HG03558 (cell line): ENCODE measurements at regions not wholly inside any gene's neighbourhood (a gene's known extent, or its start where the extent isn't known, plus 50 kb on each side); places are given as distances from the start of the nearest gene placed in this dataset.

Source experiments
- ATAC-seq: cut with Tn5 transposase; IDR thresholded peaks from one replicate; pipeline ENCODE4 v1.9.1; 2021; ENCODE audit warnings: moderate number of reproducible peaks; ENCODE audit not compliant: unreplicated experiment; ENCODE audit errors: extremely low read depth

DNA sequence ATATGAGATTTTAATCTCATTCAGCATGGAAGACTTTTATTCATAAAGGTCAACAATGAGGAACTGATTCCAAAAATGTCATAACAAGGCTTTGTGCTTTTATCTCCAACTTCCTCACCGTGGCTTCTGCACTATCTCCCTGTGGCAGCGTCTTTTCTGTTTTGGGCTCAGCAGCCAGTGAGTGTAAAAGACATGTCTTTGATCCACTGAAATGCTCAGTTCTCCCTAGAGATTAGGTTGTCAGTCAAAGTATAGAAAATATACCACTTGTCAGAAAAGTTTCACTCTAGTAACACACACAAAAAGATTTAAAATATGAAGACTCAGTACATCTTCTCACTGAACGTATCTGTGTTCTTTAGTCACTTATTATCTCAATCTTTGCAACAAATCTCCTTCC lies 901.8 kb upstream of the ZWINT start:
- ATAC-seq = no peak

DNA sequence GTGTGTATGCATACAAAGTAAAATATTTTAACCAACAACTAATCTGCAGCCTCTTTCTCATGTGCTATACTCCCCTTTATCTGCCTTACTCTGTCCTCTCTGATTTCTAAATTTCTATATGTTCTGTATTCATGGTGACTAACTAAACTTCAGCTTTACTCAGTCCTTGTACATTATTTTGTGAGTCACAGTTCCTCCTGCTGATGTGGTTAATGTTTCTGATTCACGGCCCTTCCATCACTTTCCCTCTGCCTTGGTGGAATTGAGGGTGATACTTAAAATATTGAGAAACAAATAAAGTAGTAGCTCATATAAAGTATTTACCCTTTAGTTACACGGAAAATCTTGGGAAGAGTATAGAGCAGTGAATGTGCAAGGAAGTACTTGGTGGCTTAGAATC lies 899.1 kb upstream of the ZWINT start:
- ATAC-seq = no peak

- no peak for ATAC-seq
These were observed 888.7 kb upstream of the ZWINT start for GRCh38 chr10:57249615-57250281.

DNA sequence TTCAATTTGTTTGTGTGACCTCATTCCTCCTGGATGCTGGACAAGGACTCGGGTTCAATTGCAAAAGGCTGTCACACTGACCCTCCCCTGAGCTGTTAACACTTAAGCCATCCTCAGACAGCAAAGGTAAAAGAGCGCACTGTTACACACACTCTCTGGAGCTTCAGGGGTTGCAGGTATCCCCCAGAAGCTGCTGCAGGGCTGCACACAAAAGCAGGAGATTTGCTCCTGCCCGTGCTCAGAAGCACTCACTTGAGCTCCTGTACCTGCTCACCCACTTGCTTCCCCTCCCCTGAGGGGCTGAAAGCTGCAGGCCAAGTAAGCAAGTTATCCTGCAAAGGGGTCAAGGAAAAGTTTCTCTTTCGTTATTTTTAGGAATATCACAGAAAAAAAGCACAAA lies 886.2 kb upstream of the ZWINT start:
- ATAC-seq = no peak

- no peak for ATAC-seq
These were observed 864.9 kb upstream of the ZWINT start for GRCh38 chr10:57225920-57226319.

GRCh38 chr10:57224811-57225210 lies 863.8 kb upstream of the ZWINT start:
- ATAC-seq = no peak

DNA sequence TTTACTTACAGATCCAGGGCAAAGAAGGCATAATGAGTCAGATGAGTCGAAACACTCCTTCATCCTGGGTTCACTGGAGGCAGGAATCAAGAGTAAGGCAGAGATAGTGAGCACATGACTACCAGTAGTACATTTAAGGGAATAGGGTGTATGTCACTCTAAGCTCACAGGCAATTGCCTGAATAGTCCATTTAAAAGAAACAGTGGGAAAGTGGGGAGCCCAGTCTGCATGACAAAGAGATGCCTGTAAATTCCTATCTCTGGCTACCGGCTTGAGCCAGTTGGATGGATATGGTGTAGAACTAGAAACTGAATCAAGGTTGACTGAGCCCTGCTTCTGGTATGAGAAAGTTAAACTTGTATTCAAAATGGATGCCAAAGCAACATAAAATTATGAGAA lies 861.5 kb upstream of the ZWINT start:
- no peak for ATAC-seq

- ATAC-seq = no peak
These were observed 861.1 kb upstream of the ZWINT start for GRCh38 chr10:57222129-57222528.

- no peak for ATAC-seq
These were observed 860.6 kb upstream of the ZWINT start for GRCh38 chr10:57221674-57222073.

GRCh38 chr10:57218382-57218781 lies 857.3 kb upstream of the ZWINT start:
- no peak for ATAC-seq

GRCh38 chr10:57202356-57202755 lies 841.3 kb upstream of the ZWINT start:
- ATAC-seq = no peak

GRCh38 chr10:57188846-57189245 lies 827.8 kb upstream of the ZWINT start:
- ATAC-seq = no peak

DNA sequence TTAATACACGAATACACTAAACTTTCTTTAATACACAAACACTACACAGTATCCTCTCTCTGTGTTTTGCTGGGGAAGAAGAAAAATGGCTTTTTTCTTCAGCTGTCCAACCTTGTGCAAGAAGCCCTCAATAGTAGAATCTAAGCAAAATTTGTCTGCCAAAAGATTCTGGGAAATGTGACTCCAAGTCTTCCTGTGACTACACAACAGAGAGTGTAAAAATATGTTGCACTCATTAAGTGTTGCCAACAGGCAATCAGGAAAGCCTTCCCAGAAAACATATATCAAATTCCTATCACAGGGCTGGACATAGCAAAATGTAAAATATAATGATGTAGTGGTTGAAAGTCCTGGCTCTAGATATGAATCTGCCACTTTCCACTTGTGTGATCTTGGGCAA lies 825.1 kb upstream of the ZWINT start:
- ATAC-seq = no peak

DNA sequence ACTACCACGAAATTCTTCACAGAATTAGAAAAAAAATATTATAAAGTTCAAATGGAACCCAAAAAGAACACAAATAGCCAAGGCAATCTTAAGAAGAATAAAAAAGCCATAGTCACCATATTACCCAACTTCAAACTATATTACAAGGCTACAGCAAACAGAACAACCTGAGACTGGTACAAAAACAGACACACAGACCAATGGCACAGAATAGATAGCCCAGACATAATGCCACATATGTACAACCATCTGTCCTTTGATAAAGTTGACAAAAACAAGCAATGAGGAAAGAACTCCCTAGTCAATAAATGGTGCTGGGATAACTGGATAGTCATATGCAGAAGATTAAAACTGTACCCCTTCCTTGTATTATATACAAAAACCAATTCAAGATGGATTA lies 808.5 kb upstream of the ZWINT start:
- ATAC-seq = no peak

DNA sequence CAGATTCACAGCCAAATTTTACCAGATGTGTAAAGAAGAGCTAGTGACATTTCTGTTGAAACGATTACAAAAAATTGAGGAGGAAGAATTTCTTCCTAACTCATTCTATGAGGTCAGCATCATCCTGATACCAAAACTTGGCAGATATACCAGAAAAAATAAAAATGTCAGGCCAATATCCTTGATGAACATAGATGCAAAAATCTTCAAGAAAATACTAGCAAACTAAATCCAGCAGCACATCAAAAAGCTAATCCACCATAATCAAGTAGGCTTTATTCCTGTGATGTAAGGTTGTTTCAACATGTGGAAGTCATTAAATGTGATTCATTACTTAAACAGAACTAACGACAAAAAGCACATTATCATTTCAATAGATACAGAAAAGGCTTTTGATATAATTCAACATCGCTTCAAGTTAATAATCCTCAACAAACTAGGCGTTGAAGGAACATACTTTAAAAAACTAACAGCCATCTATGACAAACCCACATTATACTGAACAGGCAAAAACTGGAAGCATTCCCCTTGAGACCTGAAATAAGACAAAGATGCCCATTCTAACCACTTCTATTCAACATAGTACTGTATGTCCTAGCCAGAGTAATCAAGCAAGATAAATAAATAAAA lies 807.7 kb upstream of the ZWINT start:
- ATAC-seq = no peak

DNA sequence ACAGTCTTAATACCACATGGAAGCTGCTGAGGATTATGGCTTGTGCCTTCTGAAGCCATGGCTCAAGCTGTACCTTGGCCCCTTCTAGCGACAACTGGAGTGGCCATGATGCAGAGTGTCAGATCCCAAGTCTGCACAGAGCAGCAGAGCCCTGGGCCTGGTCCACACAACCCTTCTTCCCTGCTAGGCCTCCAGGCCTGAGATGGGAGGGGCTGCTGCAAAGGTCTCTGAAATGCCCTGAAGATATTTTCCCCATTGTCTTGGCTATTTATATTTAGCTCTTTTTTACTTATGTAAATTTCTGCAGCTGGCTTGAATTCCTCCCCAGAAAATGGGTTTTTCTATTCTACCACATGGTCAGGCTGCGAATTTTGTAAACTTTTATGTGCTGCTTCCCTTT lies 804.6 kb upstream of the ZWINT start:
- no peak for ATAC-seq

GRCh38 chr10:57162231-57162630 lies 801.2 kb upstream of the ZWINT start:
- ATAC-seq = no peak

GRCh38 chr10:57161157-57161556 lies 800.1 kb upstream of the ZWINT start:
- ATAC-seq = no peak

DNA sequence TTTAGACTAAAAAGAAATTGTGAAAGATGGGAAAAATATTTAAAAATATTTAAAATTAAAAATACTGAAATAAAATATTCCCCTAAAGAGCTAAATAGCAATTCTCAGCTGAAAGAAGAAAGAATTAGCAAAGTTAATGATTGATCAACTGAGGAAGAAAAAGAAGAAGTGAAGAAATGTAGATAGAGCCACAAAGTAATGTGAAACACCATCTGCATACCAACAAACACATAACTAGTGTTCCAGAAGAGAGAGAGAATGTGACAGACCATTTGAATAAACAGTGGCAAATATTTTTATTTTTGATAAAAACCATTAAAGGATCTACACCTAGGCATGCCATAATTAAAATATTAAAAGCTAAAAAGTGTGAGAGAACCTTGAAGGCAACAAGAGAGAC lies 784.5 kb upstream of the ZWINT start:
- ATAC-seq = no peak

DNA sequence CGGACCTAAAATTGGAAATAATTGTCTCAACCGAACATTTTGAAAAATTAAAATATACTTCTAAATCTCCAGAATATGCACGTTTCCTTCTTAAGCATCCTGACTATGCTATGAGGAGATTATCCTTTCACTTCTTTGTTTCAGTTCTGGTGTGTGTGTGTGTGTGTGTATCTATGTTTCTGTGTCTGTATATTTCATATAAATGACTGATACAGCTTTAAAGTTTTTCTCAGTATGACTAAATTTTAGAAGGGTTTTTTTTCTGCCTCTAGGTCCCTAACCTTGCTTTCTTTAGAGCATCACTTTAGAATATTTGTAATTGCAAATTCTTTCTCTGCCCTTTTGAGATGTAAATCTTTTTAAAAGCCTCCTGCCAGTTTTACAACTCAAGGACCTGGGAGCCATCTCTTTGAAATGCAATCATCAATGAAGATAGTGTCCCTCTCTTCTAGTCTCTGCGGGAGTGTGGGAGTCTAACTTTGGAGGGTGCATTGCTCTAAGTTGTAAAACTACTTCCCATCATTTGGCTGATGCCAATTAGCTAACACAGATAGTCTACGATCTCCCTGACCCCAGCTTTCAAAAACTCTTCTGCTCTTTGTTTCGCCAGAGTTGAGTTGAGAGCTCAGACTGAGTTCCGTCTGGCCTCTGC lies 782.0 kb upstream of the ZWINT start:
- ATAC-seq = no peak

GRCh38 chr10:57141708-57142107 lies 780.6 kb upstream of the ZWINT start:
- no peak for ATAC-seq

DNA sequence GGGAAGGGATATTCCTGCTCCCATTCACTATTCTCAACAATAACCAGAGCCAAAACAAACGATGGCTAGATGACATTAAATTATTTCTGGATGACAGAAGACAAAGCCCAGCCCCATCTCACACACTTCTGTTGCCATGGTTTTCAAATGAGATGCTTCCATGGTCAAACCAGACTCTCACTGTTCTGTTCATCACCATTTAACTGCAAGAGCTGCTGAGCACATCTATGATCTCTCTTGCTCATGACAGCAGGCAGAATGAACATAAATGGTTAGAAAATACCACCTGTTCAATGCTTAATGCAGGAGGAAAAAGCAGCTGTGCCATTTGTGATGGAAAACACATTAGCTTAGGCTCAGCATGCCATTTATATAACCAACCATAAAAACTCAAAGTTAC lies 758.6 kb upstream of the ZWINT start:
- no peak for ATAC-seq
